ELF-1 (cell line): ENCODE measurements at regions not wholly inside any gene's neighbourhood (a gene's known extent, or its start where the extent isn't known, plus 50 kb on each side); places are given as distances from the start of the nearest gene placed in this dataset.
A peak's percentile ranks its signal among the peaks of the same experiment; 100 is the strongest.
"Not testable (repeated sequence)": the region's sequence is repeated elsewhere in the genome, so short reads cannot be mapped to it uniquely, and the experiment has no call there.

Experiments used
- DNase-seq: peaks from one replicate; pipeline ENCODE4 v3.0.0-alpha.2; 2016; ENCODE audit warnings: low read depth, low spot score

GRCh38 chr9:92242260-92243136, 51.0 kb downstream of the IARS1 start:
- peak; percentile 21 for DNase-seq

GRCh38 chr9:92236915-92237314, 56.6 kb downstream of the IARS1 start:
- no peak for DNase-seq

GRCh38 chr9:92236465-92236864, 57.0 kb downstream of the IARS1 start:
- DNase-seq = no peak

GRCh38 chr9:92234514-92234913, 59.0 kb downstream of the IARS1 start:
- DNase-seq = no peak

- DNase-seq = no peak
These were observed 61.3 kb downstream of the IARS1 start for GRCh38 chr9:92232190-92232589.

GRCh38 chr9:92228628-92229027, 64.9 kb downstream of the IARS1 start:
- no peak for DNase-seq

GRCh38 chr9:92224177-92224576, 69.3 kb downstream of the IARS1 start:
- DNase-seq = no peak

GRCh38 chr9:92223758-92224157, 69.7 kb downstream of the IARS1 start:
- DNase-seq = no peak

GRCh38 chr9:92208693-92209524, 84.6 kb downstream of the IARS1 start:
- DNase-seq = no peak

GRCh38 chr9:92206488-92206887, 87.0 kb downstream of the IARS1 start:
- no peak for DNase-seq

GRCh38 chr9:92203887-92204286, 88.7 kb upstream of the SPTLC1 start:
- not testable (repeated sequence) for DNase-seq

GRCh38 chr9:92198237-92198636, 83.0 kb upstream of the SPTLC1 start:
- not testable (repeated sequence) for DNase-seq

GRCh38 chr9:92196909-92197308, 81.7 kb upstream of the SPTLC1 start:
- no peak for DNase-seq

- DNase-seq = no peak
These were observed 81.2 kb upstream of the SPTLC1 start for GRCh38 chr9:92196400-92196799.

GRCh38 chr9:92191801-92192200, 76.6 kb upstream of the SPTLC1 start:
- peak; percentile 70 for DNase-seq

GRCh38 chr9:92190536-92190790, 75.2 kb upstream of the SPTLC1 start:
- no peak for DNase-seq

- peak; percentile 72 for DNase-seq
These were observed 74.7 kb upstream of the SPTLC1 start for GRCh38 chr9:92189782-92190535.

- no peak for DNase-seq
These were observed 74.0 kb upstream of the SPTLC1 start for GRCh38 chr9:92188969-92189781.

GRCh38 chr9:92187989-92188714, 72.9 kb upstream of the SPTLC1 start:
- DNase-seq = no peak

GRCh38 chr9:92187390-92187789, 72.2 kb upstream of the SPTLC1 start:
- DNase-seq = no peak

- no peak for DNase-seq
These were observed 71.4 kb upstream of the SPTLC1 start for GRCh38 chr9:92186631-92187030.
